GM23338 (cell line): ENCODE measurements at regions not wholly inside any gene's neighbourhood (a gene's known extent, or its start where the extent isn't known, plus 50 kb on each side); places are given as distances from the start of the nearest gene placed in this dataset.

ENCODE experiments used
- CREB1 ChIP-seq: fragments of 250-450 bp; sonication (Bioruptor Pico); IDR thresholded peaks from 2 replicates; pipeline ENCODE4 v1.5.0; 2020; ENCODE audit warnings: low read depth, mild to moderate bottlenecking, moderate library complexity
- CTCF ChIP-seq, 2 experiments: fragments of 200-600 bp in 1 of 2; sonication (generic) in 1 of 2; conservative IDR thresholded peaks; 2 replicates each; pipeline versions ENCODE4 v1.5.1 to v1.6.1; 2016 to 2017; ENCODE audit warnings: antibody characterized with exemption in 2 of 2, low read depth in 2 of 2, mild to moderate bottlenecking in 2 of 2, moderate library complexity in 1 of 2
- ETS1 ChIP-seq: IDR thresholded peaks from 2 replicates; pipeline ENCODE4 v1.6.1; 2016; ENCODE audit warnings: antibody characterized with exemption
- EZH2 ChIP-seq: fragments of 200-600 bp; sonication (generic); IDR thresholded peaks from one replicate; pipeline ENCODE4 v1.8.0; 2017; ENCODE audit warnings: antibody characterized with exemption, mild to moderate bottlenecking, low read depth; ENCODE audit not compliant: unreplicated experiment
- EZH2phosphoT487 ChIP-seq: fragments of 200-600 bp; sonication (generic); IDR thresholded peaks from one replicate; pipeline ENCODE4 v1.8.1; 2018; ENCODE audit warnings: antibody characterized with exemption; ENCODE audit not compliant: unreplicated experiment
- JUNB ChIP-seq: IDR thresholded peaks from one replicate; pipeline ENCODE4 v1.6.1; 2016; ENCODE audit warnings: antibody characterized with exemption; ENCODE audit not compliant: unreplicated experiment
- NANOG ChIP-seq: IDR thresholded peaks from 2 replicates; pipeline ENCODE4 v1.6.1; 2016; ENCODE audit warnings: antibody characterized with exemption, borderline replicate concordance
- POLR2AphosphoS5 ChIP-seq: IDR thresholded peaks from 2 replicates; pipeline ENCODE4 v1.6.1; 2016; ENCODE audit warnings: antibody characterized with exemption, low read depth
- ZNF331 ChIP-seq: fragments of 250-450 bp; sonication (Bioruptor Pico); IDR thresholded peaks from 2 replicates; pipeline ENCODE4 v1.5.0; 2020; ENCODE audit warnings: low read depth, mild to moderate bottlenecking, moderate library complexity
- TF ChIP-seq, protein P1 (sequence below): IDR thresholded peaks from one replicate; pipeline ENCODE4 v1.6.1; 2018; ENCODE audit warnings: antibody characterized with exemption; ENCODE audit not compliant: unreplicated experiment

- TF ChIP-seq CTCF (conservative IDR thresholded peaks at IDR 0.05; ENCODE audit: low read depth in 2 of 2) (no peak), EZH2 (no peak), POLR2AphosphoS5 (no peak), ETS1 (no peak), JUNB (no peak), CREB1 (CRISPR knock-in tag) (no peak), EZH2phosphoT487 (no peak), NANOG (no peak), ZNF331 (CRISPR knock-in tag) (no peak)
- TF ChIP-seq, protein P1, sequence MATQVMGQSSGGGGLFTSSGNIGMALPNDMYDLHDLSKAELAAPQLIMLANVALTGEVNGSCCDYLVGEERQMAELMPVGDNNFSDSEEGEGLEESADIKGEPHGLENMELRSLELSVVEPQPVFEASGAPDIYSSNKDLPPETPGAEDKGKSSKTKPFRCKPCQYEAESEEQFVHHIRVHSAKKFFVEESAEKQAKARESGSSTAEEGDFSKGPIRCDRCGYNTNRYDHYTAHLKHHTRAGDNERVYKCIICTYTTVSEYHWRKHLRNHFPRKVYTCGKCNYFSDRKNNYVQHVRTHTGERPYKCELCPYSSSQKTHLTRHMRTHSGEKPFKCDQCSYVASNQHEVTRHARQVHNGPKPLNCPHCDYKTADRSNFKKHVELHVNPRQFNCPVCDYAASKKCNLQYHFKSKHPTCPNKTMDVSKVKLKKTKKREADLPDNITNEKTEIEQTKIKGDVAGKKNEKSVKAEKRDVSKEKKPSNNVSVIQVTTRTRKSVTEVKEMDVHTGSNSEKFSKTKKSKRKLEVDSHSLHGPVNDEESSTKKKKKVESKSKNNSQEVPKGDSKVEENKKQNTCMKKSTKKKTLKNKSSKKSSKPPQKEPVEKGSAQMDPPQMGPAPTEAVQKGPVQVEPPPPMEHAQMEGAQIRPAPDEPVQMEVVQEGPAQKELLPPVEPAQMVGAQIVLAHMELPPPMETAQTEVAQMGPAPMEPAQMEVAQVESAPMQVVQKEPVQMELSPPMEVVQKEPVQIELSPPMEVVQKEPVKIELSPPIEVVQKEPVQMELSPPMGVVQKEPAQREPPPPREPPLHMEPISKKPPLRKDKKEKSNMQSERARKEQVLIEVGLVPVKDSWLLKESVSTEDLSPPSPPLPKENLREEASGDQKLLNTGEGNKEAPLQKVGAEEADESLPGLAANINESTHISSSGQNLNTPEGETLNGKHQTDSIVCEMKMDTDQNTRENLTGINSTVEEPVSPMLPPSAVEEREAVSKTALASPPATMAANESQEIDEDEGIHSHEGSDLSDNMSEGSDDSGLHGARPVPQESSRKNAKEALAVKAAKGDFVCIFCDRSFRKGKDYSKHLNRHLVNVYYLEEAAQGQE: no peak
Observed at GRCh38 chr4:38290366-38290765, 330.2 kb downstream of the PTTG2 start.
